ENCODE measurements at regions not wholly inside any gene's neighbourhood (a gene's known extent, or its start where the extent isn't known, plus 50 kb on each side); places are given as distances from the start of the nearest gene placed in this dataset.

GRCh38 chr1:234882898-234883297, 245.7 kb downstream of the TOMM20 start:
- DNase-seq (ENCODE audit: low spot score) = no peak

GRCh38 chr1:234881893-234882771, 246.5 kb downstream of the TOMM20 start:
- no peak for DNase-seq (ENCODE audit: low spot score)

GRCh38 chr1:234879147-234880080, 249.2 kb downstream of the TOMM20 start:
- DNase-seq (ENCODE audit: low spot score) = no peak

GRCh38 chr1:234878288-234878687, 250.3 kb downstream of the TOMM20 start:
- no peak for DNase-seq (ENCODE audit: low spot score)

- no peak for DNase-seq (ENCODE audit: low spot score)
Observed at GRCh38 chr1:234877761-234878160, 250.9 kb downstream of the TOMM20 start.

- no peak for DNase-seq (ENCODE audit: low spot score)
Observed at GRCh38 chr1:234875953-234876855, 252.4 kb downstream of the TOMM20 start.

- DNase-seq (ENCODE audit: low spot score) = no peak
Observed at GRCh38 chr1:234875328-234875952, 253.2 kb downstream of the TOMM20 start.

- no peak for DNase-seq (ENCODE audit: low spot score)
Observed at GRCh38 chr1:234874291-234875288, 254.0 kb downstream of the TOMM20 start.

- DNase-seq (ENCODE audit: low spot score) = no peak
Observed at GRCh38 chr1:234871710-234872271, 256.8 kb downstream of the TOMM20 start.

GRCh38 chr1:234871039-234871709, 257.5 kb downstream of the TOMM20 start:
- DNase-seq (ENCODE audit: low spot score) = no peak

- DNase-seq (ENCODE audit: low spot score) = no peak
Observed at GRCh38 chr1:234870020-234870981, 258.3 kb downstream of the TOMM20 start.

GRCh38 chr1:234869182-234870019, 259.2 kb downstream of the TOMM20 start:
- no peak for DNase-seq (ENCODE audit: low spot score)

GRCh38 chr1:234868296-234869147, 258.5 kb upstream of the IRF2BP2 start:
- DNase-seq (ENCODE audit: low spot score) = no peak

GRCh38 chr1:234866007-234866866, 256.3 kb upstream of the IRF2BP2 start:
- DNase-seq (ENCODE audit: low spot score) = no peak

Measured in globus pallidus (tissue), 1 donor.